Stimulated activated CD4-positive, alpha-beta T cell treated with anti-CD3 and anti-CD28 coated beads, Interleukin-12 subunit alpha, Interleukin-12 subunit beta, amount 100 ng/mL, for 24 hours (primary cell): ENCODE measurements at regions not wholly inside any gene's neighbourhood (a gene's known extent, or its start where the extent isn't known, plus 50 kb on each side); places are given as distances from the start of the nearest gene placed in this dataset.

Source experiments
- DNase-seq, 2 experiments: peaks; one replicate each; pipeline ENCODE4 v3.0.0-alpha.2; 2020; ENCODE audit warnings: low read depth in 2 of 2

GRCh38 chr20:48571949-48572847, 255.6 kb downstream of the PREX1 start:
- DNase-seq = no peak

- DNase-seq = no peak
Measured at GRCh38 chr20:48569679-48570078, 258.1 kb downstream of the PREX1 start.

- DNase-seq = no peak
Measured at GRCh38 chr20:48568520-48568919, 259.3 kb downstream of the PREX1 start.

GRCh38 chr20:48567145-48567544, 260.7 kb downstream of the PREX1 start:
- DNase-seq = no peak

- no peak for DNase-seq
Measured at GRCh38 chr20:48564982-48565539, 262.7 kb downstream of the PREX1 start.

- DNase-seq = no peak
Measured at GRCh38 chr20:48563191-48563870, 264.5 kb downstream of the PREX1 start.

GRCh38 chr20:48562586-48563116, 265.1 kb downstream of the PREX1 start:
- DNase-seq = no peak

GRCh38 chr20:48558906-48559305, 268.9 kb downstream of the PREX1 start:
- DNase-seq = no peak

- DNase-seq = no peak
Measured at GRCh38 chr20:48557380-48557779, 270.4 kb downstream of the PREX1 start.

GRCh38 chr20:48556956-48557355, 270.8 kb downstream of the PREX1 start:
- no peak for DNase-seq

- DNase-seq = no peak
Measured at GRCh38 chr20:48552550-48552949, 275.2 kb downstream of the PREX1 start.

- no peak for DNase-seq
Measured at GRCh38 chr20:48550814-48551213, 277.0 kb downstream of the PREX1 start.

GRCh38 chr20:48547664-48548063, 280.1 kb downstream of the PREX1 start:
- DNase-seq = no peak

GRCh38 chr20:48544402-48545339, 283.1 kb downstream of the PREX1 start:
- DNase-seq = no peak

- DNase-seq = no peak
Measured at GRCh38 chr20:48541581-48542071, 286.2 kb downstream of the PREX1 start.

- DNase-seq = no peak
Measured at GRCh38 chr20:48538856-48539255, 288.9 kb downstream of the PREX1 start.

- DNase-seq = no peak
Measured at GRCh38 chr20:48538058-48538825, 289.6 kb downstream of the PREX1 start.

- DNase-seq = no peak
Measured at GRCh38 chr20:48536206-48536605, 291.6 kb downstream of the PREX1 start.

- DNase-seq = no peak
Measured at GRCh38 chr20:48535556-48535955, 292.2 kb downstream of the PREX1 start.

- no peak for DNase-seq
Measured at GRCh38 chr20:48532028-48532427, 295.8 kb downstream of the PREX1 start.
